ENCODE measurements at regions not wholly inside any gene's neighbourhood (a gene's known extent, or its start where the extent isn't known, plus 50 kb on each side); places are given as distances from the start of the nearest gene placed in this dataset.
"Not testable (repeated sequence)": the region's sequence is repeated elsewhere in the genome, so short reads cannot be mapped to it uniquely, and the experiment has no call there.

- TF ChIP-seq EZH2 (IDR thresholded peaks at IDR 0.05; ENCODE audit: low read depth, unreplicated experiment), result no peak
- TF ChIP-seq EZH2phosphoT487 (IDR thresholded peaks at IDR 0.05; ENCODE audit: unreplicated experiment), result no peak
- TF ChIP-seq ZNF114 (CRISPR knock-in tag; IDR thresholded peaks at IDR 0.05), result no peak
- TF ChIP-seq ZNF331 (CRISPR knock-in tag; IDR thresholded peaks at IDR 0.05; ENCODE audit: low read depth), result no peak
- TF ChIP-seq NANOG (IDR thresholded peaks at IDR 0.05; ENCODE audit: borderline replicate concordance), result no peak
- no peak for TF ChIP-seq STAT1 (IDR thresholded peaks at IDR 0.05; ENCODE audit: unreplicated experiment)
- no peak for TF ChIP-seq JUNB (IDR thresholded peaks at IDR 0.05; ENCODE audit: unreplicated experiment)
- no peak for TF ChIP-seq CREB1 (CRISPR knock-in tag; IDR thresholded peaks at IDR 0.05; ENCODE audit: low read depth)
- TF ChIP-seq REST (IDR thresholded peaks at IDR 0.05; ENCODE audit: unreplicated experiment), result no peak
Measured at GRCh38 chr7:69389216-69389615, 209.1 kb upstream of the AUTS2 start (continued).

- H3K4me2 ChIP-seq; H3K36me3 ChIP-seq (ENCODE audit: insufficient read depth); DNase-seq (ENCODE audit: low spot score); H3F3A ChIP-seq (replicated peaks; ENCODE audit: low read depth); H3K9me3 Mint-ChIP-seq; ATAC-seq; H3K27ac Mint-ChIP-seq; H3K79me2 ChIP-seq (replicated peaks; ENCODE audit: insufficient read depth); H3K27me3 Mint-ChIP-seq (ENCODE audit: insufficient read depth, low read depth, poor library complexity); H3K4me3 ChIP-seq; H3K27ac ChIP-seq (ENCODE audit: low read depth); H3K27me3 ChIP-seq (ENCODE audit: insufficient read depth); H4K20me1 ChIP-seq (replicated peaks; ENCODE audit: insufficient read depth); H3K36me3 Mint-ChIP-seq (ENCODE audit: low read depth); H3K9me2 ChIP-seq (ENCODE audit: insufficient read depth); H2AFZ ChIP-seq; H3K4me1 ChIP-seq (ENCODE audit: insufficient read depth); H3K4me3 Mint-ChIP-seq; H3K4me1 Mint-ChIP-seq: not testable (repeated sequence)
Measured at GRCh38 chr7:69393912-69394311, 204.4 kb upstream of the AUTS2 start.

GRCh38 chr7:69395061-69395714, 203.1 kb upstream of the AUTS2 start:
- Histone ChIP-seq H4K20me1 (replicated peaks; ENCODE audit: insufficient read depth) (no peaks in the 10 kb centered on the region), H3K4me1 (ENCODE audit: insufficient read depth) (0 out of 2 replicates have a peak, but pooled peaks cover 4% of the 10 kb centered on the region), H2AFZ (no peak overlapping the region), H3F3A (replicated peaks; ENCODE audit: low read depth) (no peaks in the 10 kb centered on the region), H3K79me2 (replicated peaks; ENCODE audit: insufficient read depth) (no peaks in the 10 kb centered on the region), H3K27ac (ENCODE audit: low read depth) (no peak overlapping the region), H3K27me3 (ENCODE audit: insufficient read depth) (no peaks in the 10 kb centered on the region), H3K36me3 (ENCODE audit: insufficient read depth) (no peaks in the 10 kb centered on the region), H3K4me3 (no peak overlapping the region), H3K9me2 (ENCODE audit: insufficient read depth) (no peaks in the 10 kb centered on the region), H3K4me2 (no peak overlapping the region)
- peaks cover 7% of the 10 kb centered on the region for H3K4me1 Mint-ChIP-seq
- peaks cover 5% of the 10 kb centered on the region for H3K27me3 Mint-ChIP-seq (ENCODE audit: insufficient read depth, low read depth, poor library complexity)
- H3K9me3 Mint-ChIP-seq, result no peaks in the 10 kb centered on the region; the same call in 1 of the 3 replicates
- no peak for ATAC-seq
- H3K27ac Mint-ChIP-seq, result no peak overlapping the region
- no peaks in the 10 kb centered on the region for H3K36me3 Mint-ChIP-seq (ENCODE audit: low read depth)
- no peak for DNase-seq (ENCODE audit: low spot score)
- no peak overlapping the region for H3K4me3 Mint-ChIP-seq
- TF ChIP-seq STAT1 (IDR thresholded peaks at IDR 0.05; ENCODE audit: unreplicated experiment) (no peak), JUNB (IDR thresholded peaks at IDR 0.05; ENCODE audit: unreplicated experiment) (no peak), POLR2AphosphoS5 (IDR thresholded peaks at IDR 0.05; ENCODE audit: low read depth) (no peak), NANOG (IDR thresholded peaks at IDR 0.05; ENCODE audit: borderline replicate concordance) (no peak), ETS1 (IDR thresholded peaks at IDR 0.05) (no peak), EZH2 (IDR thresholded peaks at IDR 0.05; ENCODE audit: low read depth, unreplicated experiment) (no peak), ZNF331 (CRISPR knock-in tag; IDR thresholded peaks at IDR 0.05; ENCODE audit: low read depth) (no peak), CREB1 (CRISPR knock-in tag; IDR thresholded peaks at IDR 0.05; ENCODE audit: low read depth) (no peak)
